ENCODE measurements at regions not wholly inside any gene's neighbourhood (a gene's known extent, or its start where the extent isn't known, plus 50 kb on each side); places are given as distances from the start of the nearest gene placed in this dataset.

- no peak for TF ChIP-seq CTCF (IDR thresholded peaks at IDR 0.05)
- no peak for TF ChIP-seq EP300 (IDR thresholded peaks at IDR 0.05)
- no peak for TF ChIP-seq POLR2A (IDR thresholded peaks at IDR 0.05; ENCODE audit: low read depth)
Measured at GRCh38 chr1:29977550-29977949, 741.2 kb downstream of the PTPRU start.

Data from esophagus muscularis mucosa (tissue), 4 donors.